ENCODE measurements at regions not wholly inside any gene's neighbourhood (a gene's known extent, or its start where the extent isn't known, plus 50 kb on each side); places are given as distances from the start of the nearest gene placed in this dataset.

DNA sequence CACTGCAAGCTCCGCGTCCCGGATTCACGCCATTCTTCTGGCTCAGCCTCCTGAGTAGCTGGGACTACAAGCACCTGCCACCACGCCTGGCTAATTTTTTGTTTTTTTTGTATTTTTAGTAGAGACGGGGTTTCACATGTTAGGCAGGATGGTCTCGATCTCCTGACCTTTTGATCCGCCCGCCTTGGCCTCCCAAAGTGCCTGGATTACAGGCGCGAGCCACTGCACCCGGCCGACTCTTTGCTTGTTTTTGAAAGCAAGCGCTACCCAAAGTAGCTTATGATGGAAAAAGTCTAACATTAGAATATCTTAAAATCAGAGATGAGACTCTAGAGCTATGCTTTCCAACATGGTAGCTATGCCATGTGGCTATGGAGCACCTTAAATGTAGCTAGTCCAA is 585.5 kb upstream of the ITGA1 start:
- no CpG with 5 or more reads among the region's 14 CpGs for WGBS, 2 experiments (ENCODE audit: extremely low coverage in 2 of 2, insufficient read length in 1 of 2)
- Histone ChIP-seq H4K5ac (ENCODE audit: low read depth, low read length) (no peak overlapping the region), H3K9me3 (ENCODE audit: control insufficient read depth, insufficient read depth, low read length) (no peaks in the 10 kb centered on the region), H3K23ac (ENCODE audit: low read depth, low read length) (no peak overlapping the region), H3K18ac (ENCODE audit: low read depth, low read length) (no peak overlapping the region), H3K4ac (ENCODE audit: low read depth, low read length) (no peak overlapping the region), H2BK15ac (ENCODE audit: low read depth, low read length) (no peak overlapping the region), H3K79me1 (ENCODE audit: low read depth in 1 of 2, low read length in 2 of 2) (no peaks in the 10 kb centered on the region), H2BK120ac (ENCODE audit: low read depth, low read length) (no peak overlapping the region), H2AK5ac (ENCODE audit: low read depth, low read length) (no peak overlapping the region), H3K4me3 (ENCODE audit: insufficient read depth, low read depth, low read length) (no peak overlapping the region), H3K9ac (ENCODE audit: low read depth, low read length) (no peak overlapping the region), H3K27ac (ENCODE audit: insufficient read depth, low read length) (no peak overlapping the region), H3K4me2 (ENCODE audit: low read depth, low read length) (no peak overlapping the region), H4K20me1 (ENCODE audit: insufficient read depth, low read length) (no peaks in the 10 kb centered on the region), H3K56ac (ENCODE audit: extremely low read depth, insufficient read depth, low read length) (no peak overlapping the region), H2BK5ac (ENCODE audit: low read depth, low read length, poor library complexity, severe bottlenecking) (no peak overlapping the region), H3K14ac (replicated peaks; ENCODE audit: low read depth, low read length) (no peak overlapping the region), H2BK20ac (ENCODE audit: low read depth, low read length) (no peak overlapping the region), H4K8ac (ENCODE audit: low read depth in 2 of 2, low read length in 2 of 2) (no peak overlapping the region), H3K4me1 (ENCODE audit: control insufficient read depth, insufficient read depth, low read length) (no peaks in the 10 kb centered on the region), H3K36me3 (ENCODE audit: control insufficient read depth, insufficient read depth, low read length) (no peaks in the 10 kb centered on the region), H3K9me1 (ENCODE audit: insufficient read depth, low read length) (no peaks in the 10 kb centered on the region), H2AK9ac (replicated peaks; ENCODE audit: low read depth, low read length, poor library complexity) (no peak overlapping the region), H4K91ac (ENCODE audit: insufficient read depth, low read depth, low read length) (no peak overlapping the region), H3K27me3 (ENCODE audit: control insufficient read depth, insufficient read depth, low read length) (no peaks in the 10 kb centered on the region), H2AFZ (replicated peaks; ENCODE audit: low read length, poor library complexity) (no peak overlapping the region)
- TF ChIP-seq, protein P1, sequence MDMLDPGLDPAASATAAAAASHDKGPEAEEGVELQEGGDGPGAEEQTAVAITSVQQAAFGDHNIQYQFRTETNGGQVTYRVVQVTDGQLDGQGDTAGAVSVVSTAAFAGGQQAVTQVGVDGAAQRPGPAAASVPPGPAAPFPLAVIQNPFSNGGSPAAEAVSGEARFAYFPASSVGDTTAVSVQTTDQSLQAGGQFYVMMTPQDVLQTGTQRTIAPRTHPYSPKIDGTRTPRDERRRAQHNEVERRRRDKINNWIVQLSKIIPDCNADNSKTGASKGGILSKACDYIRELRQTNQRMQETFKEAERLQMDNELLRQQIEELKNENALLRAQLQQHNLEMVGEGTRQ (IDR thresholded peaks at IDR 0.05; ENCODE audit: low read depth, low read length) = no peak
- TF ChIP-seq BHLHE40 (IDR thresholded peaks at IDR 0.05; ENCODE audit: low read depth, low read length) = no peak
- TF ChIP-seq SMC3 (IDR thresholded peaks at IDR 0.05; ENCODE audit: low read depth, low read length) = no peak
- TF ChIP-seq, protein P2, sequence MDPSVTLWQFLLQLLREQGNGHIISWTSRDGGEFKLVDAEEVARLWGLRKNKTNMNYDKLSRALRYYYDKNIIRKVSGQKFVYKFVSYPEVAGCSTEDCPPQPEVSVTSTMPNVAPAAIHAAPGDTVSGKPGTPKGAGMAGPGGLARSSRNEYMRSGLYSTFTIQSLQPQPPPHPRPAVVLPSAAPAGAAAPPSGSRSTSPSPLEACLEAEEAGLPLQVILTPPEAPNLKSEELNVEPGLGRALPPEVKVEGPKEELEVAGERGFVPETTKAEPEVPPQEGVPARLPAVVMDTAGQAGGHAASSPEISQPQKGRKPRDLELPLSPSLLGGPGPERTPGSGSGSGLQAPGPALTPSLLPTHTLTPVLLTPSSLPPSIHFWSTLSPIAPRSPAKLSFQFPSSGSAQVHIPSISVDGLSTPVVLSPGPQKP (IDR thresholded peaks at IDR 0.05; ENCODE audit: borderline replicate concordance, low read depth, low read length) = no peak
- TF ChIP-seq CEBPB (IDR thresholded peaks at IDR 0.05; ENCODE audit: low read depth, low read length) = no peak
- TF ChIP-seq MAZ (IDR thresholded peaks at IDR 0.05; ENCODE audit: borderline replicate concordance, low read depth, low read length) = no peak
- TF ChIP-seq NFE2L2 (IDR thresholded peaks at IDR 0.05; ENCODE audit: low read depth, low read length) = no peak
- no peak for TF ChIP-seq POLR2A (IDR thresholded peaks at IDR 0.05; ENCODE audit: low read depth, low read length)
- TF ChIP-seq CHD1 (IDR thresholded peaks at IDR 0.05; ENCODE audit: low read depth, low read length) = no peak
- TF ChIP-seq, protein P3, sequence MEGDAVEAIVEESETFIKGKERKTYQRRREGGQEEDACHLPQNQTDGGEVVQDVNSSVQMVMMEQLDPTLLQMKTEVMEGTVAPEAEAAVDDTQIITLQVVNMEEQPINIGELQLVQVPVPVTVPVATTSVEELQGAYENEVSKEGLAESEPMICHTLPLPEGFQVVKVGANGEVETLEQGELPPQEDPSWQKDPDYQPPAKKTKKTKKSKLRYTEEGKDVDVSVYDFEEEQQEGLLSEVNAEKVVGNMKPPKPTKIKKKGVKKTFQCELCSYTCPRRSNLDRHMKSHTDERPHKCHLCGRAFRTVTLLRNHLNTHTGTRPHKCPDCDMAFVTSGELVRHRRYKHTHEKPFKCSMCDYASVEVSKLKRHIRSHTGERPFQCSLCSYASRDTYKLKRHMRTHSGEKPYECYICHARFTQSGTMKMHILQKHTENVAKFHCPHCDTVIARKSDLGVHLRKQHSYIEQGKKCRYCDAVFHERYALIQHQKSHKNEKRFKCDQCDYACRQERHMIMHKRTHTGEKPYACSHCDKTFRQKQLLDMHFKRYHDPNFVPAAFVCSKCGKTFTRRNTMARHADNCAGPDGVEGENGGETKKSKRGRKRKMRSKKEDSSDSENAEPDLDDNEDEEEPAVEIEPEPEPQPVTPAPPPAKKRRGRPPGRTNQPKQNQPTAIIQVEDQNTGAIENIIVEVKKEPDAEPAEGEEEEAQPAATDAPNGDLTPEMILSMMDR (conservative IDR thresholded peaks at IDR 0.05; ENCODE audit: low read depth, low read length) = no peak
- TF ChIP-seq RFX5 (IDR thresholded peaks at IDR 0.05; ENCODE audit: low read depth, low read length) = no peak
- TF ChIP-seq RCOR1 (IDR thresholded peaks at IDR 0.05; ENCODE audit: insufficient replicate concordance, low read length) = no peak
- BruUV-seq (replicated peaks) = no TSS peak
- ChIA-PET CTCF (interaction anchor here (0.7 kb wide), 1 partner anchor 75 kb away, joined by 3 read pairs; no protein-coding TSS in a partner anchor), POLR2A (ENCODE audit: unreplicated experiment) (no interaction called here)
- in situ Hi-C loops (cut with MboI; ENCODE audit: low sequenced_read_pairs) (no loop called here), dilution Hi-C loops (cut with HindIII; ENCODE audit: low sequenced_read_pairs, unreplicated experiment) (no loop called here), intact Hi-C loops (cut with micrococcal nuclease) (no loop called here)
- DNase-seq = no peak
- ATAC-seq (ENCODE audit: low read depth) = no peak

Data from IMR-90 (cell line).